Liver (tissue), 8 donors: ENCODE measurements at regions not wholly inside any gene's neighbourhood (a gene's known extent, or its start where the extent isn't known, plus 50 kb on each side); places are given as distances from the start of the nearest gene placed in this dataset.

Experiments
- DNase-seq: peaks from one replicate; pipeline ENCODE4 v3.0.0-alpha.2; 2017; ENCODE audit warnings: low spot score
- H3K27ac ChIP-seq, 2 donors: one replicate each; pipeline ENCODE4 v1.7.0; 2013; ENCODE audit warnings: inconsistent platforms in 2 of 2, low read length in 2 of 2, control low read depth in 1 of 2, low read depth in 1 of 2, mild to moderate bottlenecking in 1 of 2
- H3K27me3 ChIP-seq, 4 donors: one replicate each; pipeline versions ENCODE4 v1.6.1 to v1.7.0; 2013; ENCODE audit warnings: low read length in 3 of 4, inconsistent platforms in 1 of 4, mild to moderate bottlenecking in 1 of 4, moderate library complexity in 1 of 4; ENCODE audit not compliant: control insufficient read depth in 4 of 4, insufficient read depth in 4 of 4
- H3K36me3 ChIP-seq, 4 donors: one replicate each; pipeline versions ENCODE4 v1.6.1 to v1.7.0; 2013; ENCODE audit warnings: low read length in 3 of 4, mild to moderate bottlenecking in 3 of 4, low read depth in 1 of 4, moderate library complexity in 1 of 4; ENCODE audit not compliant: control insufficient read depth in 4 of 4, insufficient read depth in 3 of 4
- H3K4me1 ChIP-seq, 4 donors: one replicate each; pipeline versions ENCODE4 v1.6.1 to v1.7.0; 2013; ENCODE audit warnings: low read length in 3 of 4, mild to moderate bottlenecking in 3 of 4, moderate library complexity in 1 of 4; ENCODE audit not compliant: control insufficient read depth in 4 of 4, insufficient read depth in 4 of 4
- H3K4me3 ChIP-seq, 3 donors: one replicate each; pipeline versions ENCODE4 v1.6.1 to v1.7.0; 2013; ENCODE audit warnings: low read length in 3 of 3, control low read depth in 1 of 3, low read depth in 1 of 3, mild to moderate bottlenecking in 1 of 3
- H3K9ac ChIP-seq, 2 donors: one replicate each; pipeline ENCODE4 v1.7.0; 2013; ENCODE audit warnings: low read length in 2 of 2, mild to moderate bottlenecking in 2 of 2, moderate library complexity in 2 of 2, control low read depth in 1 of 2, low read depth in 1 of 2
- H3K9me3 ChIP-seq, 4 donors: one replicate each; pipeline versions ENCODE4 v1.6.1 to v1.7.0; 2013; ENCODE audit warnings: low read length in 3 of 4; ENCODE audit not compliant: control insufficient read depth in 4 of 4
- ATF3 ChIP-seq: IDR thresholded peaks from 2 replicates; pipeline ENCODE4 v1.6.1; 2016; ENCODE audit warnings: antibody characterized with exemption
- EGR1 ChIP-seq, 2 donors: IDR thresholded peaks; 2 replicates each; pipeline ENCODE4 v1.6.1; 2016 to 2018; ENCODE audit warnings: antibody characterized with exemption in 2 of 2, low read depth in 2 of 2
- FOXA1 ChIP-seq: IDR thresholded peaks from 2 replicates; pipeline ENCODE4 v1.6.1; 2016; ENCODE audit warnings: antibody characterized with exemption
- FOXA2 ChIP-seq: IDR thresholded peaks from 2 replicates; pipeline ENCODE4 v1.6.1; 2016; ENCODE audit warnings: antibody characterized with exemption
- GABPA ChIP-seq, 2 donors: IDR thresholded peaks in 1 of 2; conservative IDR thresholded peaks in 1 of 2; 2 replicates each; pipeline ENCODE4 v1.6.1; 2016; ENCODE audit warnings: antibody characterized with exemption in 2 of 2, mild to moderate bottlenecking in 1 of 2, moderate library complexity in 1 of 2
- HNF4A ChIP-seq, 2 donors: conservative IDR thresholded peaks; 2 replicates each; pipeline ENCODE4 v1.6.1; 2016; ENCODE audit warnings: antibody characterized with exemption in 2 of 2, mild to moderate bottlenecking in 2 of 2
- HNF4G ChIP-seq: IDR thresholded peaks from 2 replicates; pipeline ENCODE4 v1.6.1; 2016; ENCODE audit warnings: antibody characterized with exemption
- RAD21 ChIP-seq, 2 donors: IDR thresholded peaks; 2 replicates each; pipeline ENCODE4 v1.6.1; 2016; ENCODE audit warnings: antibody characterized with exemption in 2 of 2, mild to moderate bottlenecking in 2 of 2
- RXRA ChIP-seq, 2 donors: IDR thresholded peaks; 2 replicates each; pipeline ENCODE4 v1.6.1; 2017 to 2018; ENCODE audit warnings: antibody characterized with exemption in 2 of 2, mild to moderate bottlenecking in 1 of 2
- SP1 ChIP-seq: IDR thresholded peaks from 2 replicates; pipeline ENCODE4 v1.6.1; 2018; ENCODE audit warnings: antibody characterized with exemption, mild to moderate bottlenecking
- TAF1 ChIP-seq: conservative IDR thresholded peaks from 2 replicates; pipeline ENCODE4 v1.6.1; 2016; ENCODE audit warnings: antibody characterized with exemption, mild to moderate bottlenecking
- YY1 ChIP-seq: IDR thresholded peaks from 2 replicates; pipeline ENCODE4 v1.6.1; 2016; ENCODE audit warnings: antibody characterized with exemption, mild to moderate bottlenecking
- WGBS: extraction: QIAGEN DNeasy Blood & Tissue Kit; methylation state at CpG from one replicate; pipeline ENCODE4 v1.1.7; 2013; 5-methylcytosine and 5-hydroxymethylcytosine counted together
- TF ChIP-seq, protein P1 (sequence below): IDR thresholded peaks from 2 replicates; pipeline ENCODE4 v1.6.1; 2016; ENCODE audit warnings: antibody characterized with exemption
- TF ChIP-seq, protein P2 (sequence below): IDR thresholded peaks from 2 replicates; pipeline ENCODE4 v1.6.1; 2016; ENCODE audit warnings: antibody characterized with exemption, mild to moderate bottlenecking
- TF ChIP-seq, protein P3 (sequence below): IDR thresholded peaks from 2 replicates; pipeline ENCODE4 v1.6.1; 2016; ENCODE audit warnings: antibody characterized with exemption
- TF ChIP-seq, protein P4 (sequence below): fragments of 150-350 bp; IDR thresholded peaks from 2 replicates; pipeline ENCODE4 v1.5.1; 2017; ENCODE audit warnings: improper control_type of control experiment, low read depth, low read length; ENCODE audit not compliant: missing input control
- donor health status: healthy.
- donor health status: healthy.
- donor health status: healthy.
- donor health status: healthy.
- donor health status: healthy.

DNA sequence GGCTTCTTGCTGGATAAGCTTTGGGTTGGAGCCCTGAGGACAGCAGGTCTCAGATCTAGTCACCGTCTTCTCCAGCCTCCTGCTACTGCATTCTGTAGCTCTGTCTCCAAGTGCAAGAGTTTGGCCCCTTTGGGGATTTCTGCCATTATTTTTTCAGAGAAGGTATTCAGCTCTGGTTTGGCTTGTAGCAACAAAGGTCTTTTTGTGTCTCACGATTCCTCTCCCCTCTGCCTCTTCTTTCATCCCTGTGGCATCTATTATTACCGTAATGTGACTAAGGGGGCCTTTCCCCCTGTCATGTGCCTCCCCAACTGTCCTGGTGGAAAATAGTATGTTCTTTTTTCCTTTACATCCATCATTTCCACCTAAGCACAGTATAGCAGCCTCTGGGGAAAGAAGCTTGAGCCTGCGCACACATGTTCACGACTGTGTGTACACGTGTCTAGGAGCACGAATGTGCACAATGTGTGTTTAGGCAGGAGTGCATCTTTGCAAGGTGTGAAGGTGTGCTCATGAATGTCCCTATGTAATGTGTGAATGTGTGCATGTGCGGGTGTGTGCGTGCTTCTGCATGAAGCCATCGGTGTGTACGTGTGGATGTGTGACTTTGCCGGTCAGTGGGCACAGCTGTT, 273.9 kb downstream of the ZNF536 start:
- no peaks in the 10 kb centered on the region for H3K4me1 ChIP-seq
- no peak for TF ChIP-seq RAD21 (IDR thresholded peaks at IDR 0.05)
- no peak for TF ChIP-seq HNF4G
- TF ChIP-seq SP1: no peak
- TF ChIP-seq, protein P1, sequence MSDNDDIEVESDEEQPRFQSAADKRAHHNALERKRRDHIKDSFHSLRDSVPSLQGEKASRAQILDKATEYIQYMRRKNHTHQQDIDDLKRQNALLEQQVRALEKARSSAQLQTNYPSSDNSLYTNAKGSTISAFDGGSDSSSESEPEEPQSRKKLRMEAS: no peak
- TF ChIP-seq ATF3: no peak
- TF ChIP-seq, protein P2, sequence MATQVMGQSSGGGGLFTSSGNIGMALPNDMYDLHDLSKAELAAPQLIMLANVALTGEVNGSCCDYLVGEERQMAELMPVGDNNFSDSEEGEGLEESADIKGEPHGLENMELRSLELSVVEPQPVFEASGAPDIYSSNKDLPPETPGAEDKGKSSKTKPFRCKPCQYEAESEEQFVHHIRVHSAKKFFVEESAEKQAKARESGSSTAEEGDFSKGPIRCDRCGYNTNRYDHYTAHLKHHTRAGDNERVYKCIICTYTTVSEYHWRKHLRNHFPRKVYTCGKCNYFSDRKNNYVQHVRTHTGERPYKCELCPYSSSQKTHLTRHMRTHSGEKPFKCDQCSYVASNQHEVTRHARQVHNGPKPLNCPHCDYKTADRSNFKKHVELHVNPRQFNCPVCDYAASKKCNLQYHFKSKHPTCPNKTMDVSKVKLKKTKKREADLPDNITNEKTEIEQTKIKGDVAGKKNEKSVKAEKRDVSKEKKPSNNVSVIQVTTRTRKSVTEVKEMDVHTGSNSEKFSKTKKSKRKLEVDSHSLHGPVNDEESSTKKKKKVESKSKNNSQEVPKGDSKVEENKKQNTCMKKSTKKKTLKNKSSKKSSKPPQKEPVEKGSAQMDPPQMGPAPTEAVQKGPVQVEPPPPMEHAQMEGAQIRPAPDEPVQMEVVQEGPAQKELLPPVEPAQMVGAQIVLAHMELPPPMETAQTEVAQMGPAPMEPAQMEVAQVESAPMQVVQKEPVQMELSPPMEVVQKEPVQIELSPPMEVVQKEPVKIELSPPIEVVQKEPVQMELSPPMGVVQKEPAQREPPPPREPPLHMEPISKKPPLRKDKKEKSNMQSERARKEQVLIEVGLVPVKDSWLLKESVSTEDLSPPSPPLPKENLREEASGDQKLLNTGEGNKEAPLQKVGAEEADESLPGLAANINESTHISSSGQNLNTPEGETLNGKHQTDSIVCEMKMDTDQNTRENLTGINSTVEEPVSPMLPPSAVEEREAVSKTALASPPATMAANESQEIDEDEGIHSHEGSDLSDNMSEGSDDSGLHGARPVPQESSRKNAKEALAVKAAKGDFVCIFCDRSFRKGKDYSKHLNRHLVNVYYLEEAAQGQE: no peak
- H3K36me3 ChIP-seq: no peaks in the 10 kb centered on the region
- no peaks in the 10 kb centered on the region for H3K9me3 ChIP-seq
- no peak overlapping the region for H3K4me3 ChIP-seq
- H3K9ac ChIP-seq: no peak overlapping the region
- no peak for DNase-seq
- no peak overlapping the region for H3K27ac ChIP-seq
- H3K27me3 ChIP-seq: peaks cover 0 to 3% (median 1%) of the 10 kb centered on the region in 4 donors
- WGBS: 88% methylated on average over 12 of the region's 12 CpGs

DNA sequence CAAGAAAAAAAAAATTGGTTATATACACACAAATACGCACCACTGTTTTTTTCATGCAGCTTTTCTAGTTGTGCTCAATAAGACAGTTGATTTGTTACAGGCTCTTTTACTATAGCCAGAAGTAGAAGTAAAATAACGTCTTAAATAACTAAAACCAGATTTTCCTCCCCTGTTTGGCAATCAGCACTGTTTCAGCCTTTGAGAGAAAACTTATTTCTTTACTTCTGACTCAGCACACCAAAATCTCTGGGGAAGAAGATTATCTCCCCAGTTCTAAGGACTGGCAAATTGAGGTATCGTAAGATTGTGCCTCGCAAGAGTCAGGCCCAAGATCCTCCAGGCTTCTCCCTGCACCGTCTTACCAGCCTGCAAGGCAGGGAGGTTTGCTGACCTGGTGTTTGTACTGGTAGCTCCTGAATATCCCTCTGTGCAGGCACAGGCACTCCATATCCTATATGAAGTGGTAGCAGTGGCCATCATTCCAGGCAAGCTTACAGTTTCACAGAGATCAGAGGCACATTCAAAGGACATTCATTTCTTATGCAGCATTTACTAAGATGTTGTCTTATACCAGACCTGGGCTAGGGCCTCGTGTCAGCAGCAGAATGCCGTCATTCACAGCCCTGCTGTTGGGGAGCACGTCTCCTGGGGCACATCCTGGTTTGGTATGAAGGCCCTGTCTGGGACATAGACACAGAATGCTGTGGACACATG, 268.2 kb downstream of the ZNF536 start:
- WGBS: 88% methylated on average over 8 of the region's 8 CpGs
- no peak overlapping the region for H3K27ac ChIP-seq

DNA sequence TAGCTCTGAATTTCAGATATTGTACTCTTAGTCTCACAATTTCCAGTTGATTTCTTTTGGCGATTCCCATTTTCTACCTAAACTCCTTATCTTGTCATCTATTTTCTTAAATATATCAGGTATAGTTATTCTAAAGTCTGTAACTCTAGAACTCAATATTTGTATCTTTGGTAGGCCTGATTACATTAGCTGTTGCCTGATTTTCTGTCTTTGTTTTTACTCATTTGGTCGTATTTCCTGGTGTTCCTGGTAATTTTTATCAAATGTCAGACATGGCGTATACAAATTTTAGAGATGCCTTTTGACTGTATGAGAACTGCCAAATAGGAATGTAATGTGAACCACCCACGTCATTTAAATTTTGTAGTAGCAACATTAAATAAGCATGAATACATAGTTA, 266.7 kb downstream of the ZNF536 start:
- H3K9me3 ChIP-seq: no peaks in the 10 kb centered on the region
- H3K36me3 ChIP-seq: no peaks in the 10 kb centered on the region
- 92% methylated on average over 4 of the region's 4 CpGs for WGBS
- H3K27me3 ChIP-seq: peaks cover 0 to 3% (median 1%) of the 10 kb centered on the region in 4 donors
- H3K9ac ChIP-seq: no peak overlapping the region
- DNase-seq: no peak
- no peaks in the 10 kb centered on the region for H3K4me1 ChIP-seq
- no peak overlapping the region for H3K4me3 ChIP-seq
- H3K27ac ChIP-seq: no peak overlapping the region
- no peak for TF ChIP-seq RXRA (IDR thresholded peaks at IDR 0.05)
- TF ChIP-seq YY1: no peak
- TF ChIP-seq RAD21 (IDR thresholded peaks at IDR 0.05): no peak
- TF ChIP-seq FOXA2: no peak
- no peak for TF ChIP-seq HNF4G
- TF ChIP-seq, protein P1: no peak
- TF ChIP-seq EGR1 (IDR thresholded peaks at IDR 0.05; ENCODE audit: low read depth in 2 of 2): no peak
- TF ChIP-seq, protein P3, sequence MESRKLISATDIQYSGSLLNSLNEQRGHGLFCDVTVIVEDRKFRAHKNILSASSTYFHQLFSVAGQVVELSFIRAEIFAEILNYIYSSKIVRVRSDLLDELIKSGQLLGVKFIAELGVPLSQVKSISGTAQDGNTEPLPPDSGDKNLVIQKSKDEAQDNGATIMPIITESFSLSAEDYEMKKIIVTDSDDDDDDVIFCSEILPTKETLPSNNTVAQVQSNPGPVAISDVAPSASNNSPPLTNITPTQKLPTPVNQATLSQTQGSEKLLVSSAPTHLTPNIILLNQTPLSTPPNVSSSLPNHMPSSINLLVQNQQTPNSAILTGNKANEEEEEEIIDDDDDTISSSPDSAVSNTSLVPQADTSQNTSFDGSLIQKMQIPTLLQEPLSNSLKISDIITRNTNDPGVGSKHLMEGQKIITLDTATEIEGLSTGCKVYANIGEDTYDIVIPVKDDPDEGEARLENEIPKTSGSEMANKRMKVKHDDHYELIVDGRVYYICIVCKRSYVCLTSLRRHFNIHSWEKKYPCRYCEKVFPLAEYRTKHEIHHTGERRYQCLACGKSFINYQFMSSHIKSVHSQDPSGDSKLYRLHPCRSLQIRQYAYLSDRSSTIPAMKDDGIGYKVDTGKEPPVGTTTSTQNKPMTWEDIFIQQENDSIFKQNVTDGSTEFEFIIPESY: no peak
- TF ChIP-seq, protein P4, sequence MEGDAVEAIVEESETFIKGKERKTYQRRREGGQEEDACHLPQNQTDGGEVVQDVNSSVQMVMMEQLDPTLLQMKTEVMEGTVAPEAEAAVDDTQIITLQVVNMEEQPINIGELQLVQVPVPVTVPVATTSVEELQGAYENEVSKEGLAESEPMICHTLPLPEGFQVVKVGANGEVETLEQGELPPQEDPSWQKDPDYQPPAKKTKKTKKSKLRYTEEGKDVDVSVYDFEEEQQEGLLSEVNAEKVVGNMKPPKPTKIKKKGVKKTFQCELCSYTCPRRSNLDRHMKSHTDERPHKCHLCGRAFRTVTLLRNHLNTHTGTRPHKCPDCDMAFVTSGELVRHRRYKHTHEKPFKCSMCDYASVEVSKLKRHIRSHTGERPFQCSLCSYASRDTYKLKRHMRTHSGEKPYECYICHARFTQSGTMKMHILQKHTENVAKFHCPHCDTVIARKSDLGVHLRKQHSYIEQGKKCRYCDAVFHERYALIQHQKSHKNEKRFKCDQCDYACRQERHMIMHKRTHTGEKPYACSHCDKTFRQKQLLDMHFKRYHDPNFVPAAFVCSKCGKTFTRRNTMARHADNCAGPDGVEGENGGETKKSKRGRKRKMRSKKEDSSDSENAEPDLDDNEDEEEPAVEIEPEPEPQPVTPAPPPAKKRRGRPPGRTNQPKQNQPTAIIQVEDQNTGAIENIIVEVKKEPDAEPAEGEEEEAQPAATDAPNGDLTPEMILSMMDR: no peak
- TF ChIP-seq GABPA (IDR thresholded peaks at IDR 0.05 in 1 of 2, conservative IDR thresholded peaks at IDR 0.05 in 1 of 2): no peak
- TF ChIP-seq TAF1: no peak

More for the DNA sequence above, 268.2 kb downstream of the ZNF536 start:
- Histone ChIP-seq H3K4me1 (no peaks in the 10 kb centered on the region), H3K36me3 (no peaks in the 10 kb centered on the region), H3K27me3 (peaks cover 0 to 3% (median 1%) of the 10 kb centered on the region in 4 donors), H3K4me3 (no peak overlapping the region), H3K9me3 (no peaks in the 10 kb centered on the region), H3K9ac (no peak overlapping the region)
- DNase-seq: no peak
- TF ChIP-seq SP1 (no peak), FOXA1 (no peak), ATF3 (no peak), HNF4G (no peak), HNF4A (conservative IDR thresholded peaks at IDR 0.05) (no peak), RAD21 (IDR thresholded peaks at IDR 0.05) (no peak)
- TF ChIP-seq, protein P1: no peak
